HUDEP-2 (cell line): ENCODE measurements at regions not wholly inside any gene's neighbourhood (a gene's known extent, or its start where the extent isn't known, plus 50 kb on each side); places are given as distances from the start of the nearest gene placed in this dataset.
"Not testable (repeated sequence)": the region's sequence is repeated elsewhere in the genome, so short reads cannot be mapped to it uniquely, and the experiment has no call there.

Experiments
- DNase-seq, 76 experiments: peaks; one replicate each; lab custom pipeline; 2025; ENCODE audit not compliant: unreplicated experiment in 76 of 76; lab: John Stamatoyannopoulos, UW

GRCh38 chr2:2657121-2657962 lies 326.3 kb upstream of the MYT1L start:
- no peak for DNase-seq

GRCh38 chr2:2656115-2657011 lies 325.3 kb upstream of the MYT1L start:
- DNase-seq: no peak

- DNase-seq: no peak
Observed at GRCh38 chr2:2655453-2656114, 324.5 kb upstream of the MYT1L start.

DNA sequence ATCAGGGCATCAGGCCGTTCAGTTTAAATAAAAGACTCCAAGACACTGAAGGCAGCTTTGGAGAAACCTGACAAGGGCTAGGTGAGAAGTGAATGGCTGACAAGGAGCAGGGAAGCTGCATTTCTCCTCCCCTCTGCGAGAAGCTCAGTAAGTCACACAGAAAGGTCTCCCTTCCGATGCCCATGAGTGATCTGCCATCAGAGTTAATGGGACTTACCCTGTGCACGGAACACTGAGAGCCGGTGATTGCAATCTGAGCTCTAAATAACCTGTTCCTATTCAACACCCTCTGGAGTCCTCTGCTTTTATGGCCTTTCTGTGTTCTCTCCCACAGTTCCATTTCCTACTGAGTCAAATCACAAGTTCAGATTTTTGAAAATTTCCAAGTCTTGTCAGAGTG lies 322.2 kb upstream of the MYT1L start:
- DNase-seq: no peak

- DNase-seq: no peak
Observed at GRCh38 chr2:2650608-2651375, 319.7 kb upstream of the MYT1L start.

DNA sequence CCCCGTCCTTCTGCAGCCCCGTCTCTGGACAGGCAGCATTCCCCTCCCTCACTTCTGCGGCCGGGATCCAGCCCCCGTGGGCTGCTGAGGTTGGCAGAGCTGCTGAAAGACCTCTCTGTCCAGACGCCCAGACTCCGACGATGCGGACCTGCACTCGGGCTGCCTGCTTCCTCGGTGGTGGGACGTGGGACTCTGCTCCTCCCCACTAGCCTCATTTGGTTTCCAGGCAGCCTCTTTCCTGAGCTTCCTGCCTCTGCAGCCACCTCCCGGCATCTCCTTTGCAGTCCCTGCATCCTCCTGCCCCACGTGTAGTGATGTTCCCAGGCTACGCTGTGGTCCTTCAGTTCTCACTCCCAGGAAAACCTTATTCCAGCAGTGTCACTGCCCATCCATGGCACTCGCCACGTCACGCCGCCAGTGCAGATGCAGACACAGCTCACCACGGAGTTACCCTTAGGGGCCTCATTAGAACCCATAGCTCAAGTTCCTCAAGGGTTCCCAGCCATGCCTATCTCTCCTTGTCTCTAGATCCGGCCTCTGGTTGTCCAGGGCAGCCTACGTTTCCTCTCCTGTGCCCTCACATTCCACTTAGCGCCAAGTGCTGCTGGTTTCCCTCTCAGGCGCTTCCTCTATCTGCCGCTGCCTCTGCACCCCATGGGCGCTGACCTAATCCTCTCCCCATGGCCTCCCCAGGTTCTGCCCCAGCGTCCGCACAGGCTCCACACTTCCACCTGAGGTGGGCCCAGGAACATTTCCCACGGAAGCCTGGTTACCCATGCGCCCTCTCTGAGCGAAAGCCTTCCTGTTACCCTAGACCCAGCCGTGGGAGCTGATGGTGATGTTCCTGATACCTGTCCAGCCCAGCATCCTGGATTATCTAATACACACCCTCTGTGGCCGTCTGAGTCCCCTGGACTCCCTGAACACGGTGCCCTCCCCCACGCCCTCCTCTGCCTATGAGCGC lies 318.3 kb upstream of the MYT1L start:
- DNase-seq: no peak

GRCh38 chr2:2648094-2648493 lies 317.0 kb upstream of the MYT1L start:
- DNase-seq: no peak

DNA sequence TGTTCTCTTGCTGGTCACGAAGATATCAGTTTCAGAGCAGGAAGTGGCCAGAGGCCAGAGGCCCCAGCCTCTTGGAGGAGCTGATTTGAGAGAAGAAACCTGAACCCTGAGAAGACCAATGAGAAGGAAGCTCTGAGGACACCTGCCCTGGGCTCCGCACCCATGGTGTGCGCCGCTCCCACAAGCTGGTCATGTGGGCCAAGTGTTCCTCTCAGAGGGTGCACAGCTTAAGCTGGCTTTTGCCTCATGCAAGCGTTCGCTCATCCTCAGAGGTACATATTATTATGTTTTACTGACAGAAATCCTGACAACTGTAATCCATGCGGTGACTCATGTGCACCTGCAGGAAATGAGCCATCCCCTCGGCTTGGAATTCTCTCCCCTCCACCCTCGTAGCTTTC lies 316.1 kb upstream of the MYT1L start:
- DNase-seq: no peak

- no peak for DNase-seq
Observed at GRCh38 chr2:2646433-2647051, 315.5 kb upstream of the MYT1L start.

DNA sequence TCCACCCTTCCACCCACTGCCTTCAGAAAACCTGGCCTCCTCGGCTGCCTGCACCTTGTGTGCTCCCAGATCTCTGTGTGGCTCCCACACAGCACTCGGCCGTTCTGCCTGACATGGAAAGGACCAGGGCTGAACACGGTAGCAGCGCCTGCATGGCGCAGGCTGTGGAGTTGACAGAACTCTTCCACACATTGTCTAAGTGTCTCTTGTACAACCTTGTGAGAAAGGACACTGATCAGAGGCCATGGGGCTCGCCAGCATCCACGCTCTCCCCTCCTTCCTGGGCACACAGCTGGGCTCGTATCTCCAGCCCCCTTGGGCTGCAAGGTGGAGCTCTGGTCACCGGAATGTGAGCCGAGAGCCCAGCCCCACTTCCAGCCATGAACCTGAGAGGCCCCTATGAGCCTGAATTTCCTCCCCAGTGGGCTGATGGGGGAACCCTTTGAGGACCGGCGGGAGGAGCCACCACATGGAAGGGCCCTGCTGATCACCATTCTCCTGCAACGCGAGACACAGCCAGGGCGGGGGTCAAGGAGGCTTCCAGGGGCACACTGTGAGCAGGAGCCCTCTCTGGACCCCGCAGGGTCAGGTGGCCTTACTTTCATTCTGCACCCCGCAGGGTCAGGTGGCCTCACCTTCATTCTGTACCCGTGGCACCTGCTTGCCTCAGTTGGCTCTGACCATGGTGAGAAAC lies 314.2 kb upstream of the MYT1L start:
- no peak for DNase-seq

DNA sequence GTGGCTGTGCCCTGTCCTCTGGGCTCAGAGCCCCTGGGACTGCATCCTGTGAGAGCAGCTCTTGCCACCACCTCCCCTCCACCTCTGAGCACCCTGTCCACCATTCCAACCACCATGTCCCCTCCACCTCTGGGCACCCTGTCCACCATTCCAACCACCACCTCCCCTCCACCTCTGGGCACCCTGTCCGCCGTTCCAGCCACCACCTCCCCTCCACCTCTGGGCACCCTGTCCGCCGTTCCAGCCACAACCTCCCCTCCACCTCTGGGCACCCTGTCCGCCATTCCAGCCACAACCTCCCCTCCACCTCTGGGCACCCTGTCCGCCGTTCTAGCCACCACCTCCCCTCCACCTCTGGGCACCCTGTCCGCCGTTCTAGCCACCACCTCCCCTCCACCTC lies 313.7 kb upstream of the MYT1L start:
- DNase-seq: not testable (repeated sequence)

DNA sequence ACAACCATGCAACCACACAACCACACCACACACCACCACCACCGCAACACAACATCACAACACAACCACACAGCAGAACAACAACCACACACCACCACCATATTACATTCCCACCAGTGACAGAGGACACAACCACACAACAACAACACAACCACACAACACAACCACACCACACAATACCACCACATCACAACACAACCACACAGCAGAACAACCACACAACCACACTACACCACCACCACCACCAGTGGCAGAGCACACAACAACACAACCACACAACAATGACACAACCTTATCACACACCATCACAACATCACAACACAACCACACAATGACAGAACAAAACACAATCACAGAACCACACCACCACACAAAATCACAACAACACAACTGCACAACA lies 313.0 kb upstream of the MYT1L start:
- no peak for DNase-seq

DNA sequence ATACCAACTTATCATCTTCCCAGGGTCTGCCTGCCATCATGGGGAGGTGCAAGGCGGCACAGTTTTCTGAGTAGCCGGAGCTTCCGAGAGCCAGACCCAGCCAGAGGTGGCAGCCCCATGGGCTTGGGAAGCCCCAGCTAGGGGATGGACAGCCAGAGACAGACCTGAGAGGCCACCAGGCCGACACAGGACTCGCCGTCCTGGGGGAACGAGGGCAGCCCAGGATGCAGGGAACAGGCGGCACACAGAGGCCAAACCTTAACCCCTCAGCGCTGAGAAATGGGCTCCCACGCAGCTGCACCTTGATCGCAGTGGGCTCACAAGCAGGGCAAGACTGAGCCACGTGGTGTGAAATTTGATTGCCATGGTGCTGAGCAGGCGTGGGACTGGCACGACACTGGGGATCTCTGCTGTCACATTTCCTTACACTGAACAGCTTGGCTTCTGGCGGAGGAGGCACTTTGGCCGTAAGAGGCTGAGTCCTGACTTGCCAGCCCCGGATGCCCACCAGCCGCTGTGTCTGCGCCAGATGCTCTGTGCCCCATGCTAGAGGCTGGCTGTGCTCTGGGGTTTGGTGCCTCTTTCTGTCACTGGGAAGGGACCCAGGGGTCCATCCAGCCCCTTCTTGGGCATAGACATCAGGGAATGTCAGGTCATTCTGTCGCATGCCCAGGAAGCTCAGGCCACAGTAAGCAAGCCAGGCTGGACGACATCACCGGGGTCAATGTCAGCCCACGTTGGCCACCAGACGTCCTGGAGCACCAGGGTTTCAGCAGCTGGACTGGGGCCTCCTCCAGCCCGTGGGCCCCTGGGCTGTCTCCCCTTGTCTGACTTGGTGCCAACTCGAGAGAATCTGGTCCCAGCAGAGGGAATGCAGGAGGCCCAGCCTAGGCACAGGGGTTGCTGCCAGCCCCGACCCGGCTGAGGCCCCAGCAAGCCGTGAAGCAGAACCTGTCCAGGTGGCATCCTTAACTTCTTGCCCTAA lies 312.1 kb upstream of the MYT1L start:
- no peak for DNase-seq

GRCh38 chr2:2641541-2642410 lies 310.7 kb upstream of the MYT1L start:
- no peak for DNase-seq

DNA sequence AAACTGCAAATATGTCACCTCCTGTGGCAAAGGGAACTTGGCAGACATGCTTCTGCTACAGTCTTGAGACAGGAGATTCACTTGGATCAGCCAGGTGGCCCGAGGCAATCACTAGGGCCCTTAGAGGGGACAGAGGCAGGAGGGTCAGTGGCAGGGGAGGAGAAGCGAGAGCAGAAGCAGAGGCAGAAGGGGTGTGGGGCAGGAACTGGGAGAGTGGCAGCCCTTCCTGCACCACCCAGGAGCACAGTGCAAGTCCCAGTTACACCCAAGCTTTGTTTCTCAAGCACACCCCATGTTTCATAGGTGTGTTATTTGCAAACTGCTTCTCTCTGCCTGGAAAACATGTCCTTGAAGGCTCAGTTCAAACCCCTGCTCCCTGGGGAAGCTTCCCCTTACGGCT lies 309.7 kb upstream of the MYT1L start:
- no peak for DNase-seq

GRCh38 chr2:2640371-2640770 lies 309.3 kb upstream of the MYT1L start:
- no peak for DNase-seq
